KBM-7 (cell line): ENCODE measurements at regions not wholly inside any gene's neighbourhood (a gene's known extent, or its start where the extent isn't known, plus 50 kb on each side); places are given as distances from the start of the nearest gene placed in this dataset.
A peak's percentile ranks its signal among the peaks of the same experiment; 100 is the strongest.

Experiments
- DNase-seq: peaks from one replicate; pipeline ENCODE4 v3.0.0-alpha.2; 2015
- in situ Hi-C: fragments of 300-500 bp; cut with MboI; formaldehyde crosslinking; loops from 2 replicates; pipeline ENCODE4 v1.14.3; 2020; ENCODE audit warnings: low sequenced_read_pairs, low pct_unique_long_range_greater_than_20kb, mixed read lengths

GRCh38 chr3:150202711-150203110, 205.4 kb upstream of the TSC22D2 start:
- no peak for DNase-seq
- in situ Hi-C loops, result loop anchor here (25.0 kb wide), 1 partner anchor 240 kb away; the partner anchor contains the start of gene PFN2

- in situ Hi-C loops, result no loop called here
- DNase-seq, result no peak
Observed at GRCh38 chr3:150194957-150195356, 213.1 kb upstream of the TSC22D2 start.

- DNase-seq, result no peak
- in situ Hi-C loops, result no loop called here
Observed at GRCh38 chr3:150194513-150194912, 213.6 kb upstream of the TSC22D2 start.

- no peak for DNase-seq
- in situ Hi-C loops, result no loop called here
Observed at GRCh38 chr3:150184426-150185071, 213.9 kb upstream of the PFN2 start.

GRCh38 chr3:150183678-150184425, 213.2 kb upstream of the PFN2 start:
- DNase-seq, result peak; percentile 70
- in situ Hi-C loops, result no loop called here

- in situ Hi-C loops, result no loop called here
- no peak for DNase-seq
Observed at GRCh38 chr3:150180334-150180733, 209.6 kb upstream of the PFN2 start.

GRCh38 chr3:150179330-150179729, 208.6 kb upstream of the PFN2 start:
- DNase-seq, result no peak
- in situ Hi-C loops, result no loop called here

- no peak for DNase-seq
- in situ Hi-C loops, result no loop called here
Observed at GRCh38 chr3:150177673-150178381, 207.1 kb upstream of the PFN2 start.

GRCh38 chr3:150174179-150174578, 203.5 kb upstream of the PFN2 start:
- in situ Hi-C loops, result no loop called here
- no peak for DNase-seq

GRCh38 chr3:150172356-150172755, 201.7 kb upstream of the PFN2 start:
- in situ Hi-C loops, result no loop called here
- no peak for DNase-seq

GRCh38 chr3:150170852-150171520, 200.3 kb upstream of the PFN2 start:
- in situ Hi-C loops, result no loop called here
- DNase-seq, result no peak

- DNase-seq, result no peak
- in situ Hi-C loops, result no loop called here
Observed at GRCh38 chr3:150169330-150169940, 198.7 kb upstream of the PFN2 start.

- in situ Hi-C loops, result no loop called here
Observed at GRCh38 chr3:150168698-150169097, 198.0 kb upstream of the PFN2 start.

GRCh38 chr3:150165396-150166094, 194.8 kb upstream of the PFN2 start:
- no peak for DNase-seq
- in situ Hi-C loops, result no loop called here

More at GRCh38 chr3:150168698-150169097, 198.0 kb upstream of the PFN2 start:
- DNase-seq, result no peak

- in situ Hi-C loops, result no loop called here
- no peak for DNase-seq
Observed at GRCh38 chr3:150161011-150161410, 190.3 kb upstream of the PFN2 start.

GRCh38 chr3:150158943-150159625, 188.4 kb upstream of the PFN2 start:
- in situ Hi-C loops, result no loop called here
- DNase-seq, result no peak

GRCh38 chr3:150152567-150152966, 181.9 kb upstream of the PFN2 start:
- no peak for DNase-seq

GRCh38 chr3:150150633-150151032, 179.9 kb upstream of the PFN2 start:
- in situ Hi-C loops, result no loop called here
- no peak for DNase-seq

More at GRCh38 chr3:150152567-150152966, 181.9 kb upstream of the PFN2 start:
- in situ Hi-C loops, result no loop called here
